ENCODE measurements at regions not wholly inside any gene's neighbourhood (a gene's known extent, or its start where the extent isn't known, plus 50 kb on each side); places are given as distances from the start of the nearest gene placed in this dataset.
A peak's percentile ranks its signal among the peaks of the same experiment; 100 is the strongest.

GRCh38 chr20:33923740-33924139 is 70.0 kb upstream of the RALY start:
- POLR2A ChIA-PET: no interaction called here
- no peaks in the 10 kb centered on the region for H3K4me1 Mint-ChIP-seq
- ATAC-seq: no peak
- H3K4me3 Mint-ChIP-seq: no peak overlapping the region
- H3K27ac Mint-ChIP-seq: no peak overlapping the region
- CTCF ChIA-PET: no interaction called here
- Histone ChIP-seq H3K27me3 (ENCODE audit: control insufficient read depth in 2 of 2, insufficient read depth in 2 of 2, low read length in 2 of 2) (no peaks in the 10 kb centered on the region), H3K9me3 (ENCODE audit: control insufficient read depth in 2 of 3, low read length in 3 of 3) (no peaks in the 10 kb centered on the region), H3K4me3 (ENCODE audit: low read length) (no peak overlapping the region), H3K4me1 (ENCODE audit: control insufficient read depth in 2 of 2, insufficient read depth in 2 of 2, low read length in 2 of 2) (no peaks in the 10 kb centered on the region), H3K27ac (ENCODE audit: low read depth, low read length) (no peak overlapping the region), H3K36me3 (ENCODE audit: control insufficient read depth in 2 of 3, insufficient read depth in 3 of 3, low read length in 3 of 3) (no peaks in the 10 kb centered on the region)
- H3K27me3 Mint-ChIP-seq: peaks cover 0 to 15% (median 0%) of the 10 kb centered on the region in 5 donors
- intact Hi-C loops (cut with micrococcal nuclease): no loop called here
- H3K36me3 Mint-ChIP-seq: no peaks in the 10 kb centered on the region
- H3K9me3 Mint-ChIP-seq: no peaks in the 10 kb centered on the region
- no peak for DNase-seq

- no peaks in the 10 kb centered on the region for H3K9me3 Mint-ChIP-seq
- no peaks in the 10 kb centered on the region for H3K27me3 ChIP-seq (ENCODE audit: control insufficient read depth in 2 of 2, insufficient read depth in 2 of 2, low read length in 2 of 2)
- no peaks in the 10 kb centered on the region for H3K4me1 ChIP-seq (ENCODE audit: control insufficient read depth in 2 of 2, insufficient read depth in 2 of 2, low read length in 2 of 2)
- POLR2A ChIA-PET: no interaction called here
- no peak overlapping the region for H3K4me3 ChIP-seq (ENCODE audit: low read length)
- DNase-seq: no peak
- H3K4me1 Mint-ChIP-seq: no peaks in the 10 kb centered on the region
- H3K36me3 ChIP-seq (ENCODE audit: control insufficient read depth in 2 of 3, insufficient read depth in 3 of 3, low read length in 3 of 3): no peaks in the 10 kb centered on the region
- CTCF ChIA-PET: no interaction called here
- no peaks in the 10 kb centered on the region for H3K36me3 Mint-ChIP-seq
- no peak for ATAC-seq
- H3K9me3 ChIP-seq (ENCODE audit: control insufficient read depth in 2 of 3, low read length in 3 of 3): no peaks in the 10 kb centered on the region
- H3K4me3 Mint-ChIP-seq: no peak overlapping the region
- peaks cover 0 to 13% (median 0%) of the 10 kb centered on the region in 5 donors for H3K27me3 Mint-ChIP-seq
- intact Hi-C loops (cut with micrococcal nuclease): no loop called here
- H3K27ac ChIP-seq (ENCODE audit: low read depth, low read length): no peak overlapping the region
- H3K27ac Mint-ChIP-seq: no peak overlapping the region
These were observed 67.8 kb upstream of the RALY start for GRCh38 chr20:33925867-33926266.

GRCh38 chr20:33926425-33926824 is 67.3 kb upstream of the RALY start:
- Mint-ChIP-seq H3K9me3 (no peaks in the 10 kb centered on the region), H3K36me3 (no peaks in the 10 kb centered on the region), H3K4me3 (no peak overlapping the region), H3K27ac (no peak overlapping the region), H3K4me1 (no peaks in the 10 kb centered on the region), H3K27me3 (peaks cover 0 to 11% (median 0%) of the 10 kb centered on the region in 5 donors)
- DNase-seq (no peak), ATAC-seq (no peak)
- Histone ChIP-seq H3K9me3 (ENCODE audit: control insufficient read depth in 2 of 3, low read length in 3 of 3) (no peaks in the 10 kb centered on the region), H3K36me3 (ENCODE audit: control insufficient read depth in 2 of 3, insufficient read depth in 3 of 3, low read length in 3 of 3) (no peaks in the 10 kb centered on the region), H3K27me3 (ENCODE audit: control insufficient read depth in 2 of 2, insufficient read depth in 2 of 2, low read length in 2 of 2) (no peaks in the 10 kb centered on the region), H3K4me1 (ENCODE audit: control insufficient read depth in 2 of 2, insufficient read depth in 2 of 2, low read length in 2 of 2) (no peaks in the 10 kb centered on the region), H3K27ac (ENCODE audit: low read depth, low read length) (no peak overlapping the region), H3K4me3 (ENCODE audit: low read length) (no peak overlapping the region)
- ChIA-PET CTCF (no interaction called here), POLR2A (no interaction called here)
- intact Hi-C loops (cut with micrococcal nuclease): no loop called here

- POLR2A ChIA-PET: no interaction called here
- Mint-ChIP-seq H3K27me3 (peaks cover 0 to 9% (median 0%) of the 10 kb centered on the region in 5 donors), H3K4me3 (no peak overlapping the region), H3K9me3 (no peaks in the 10 kb centered on the region), H3K27ac (no peak overlapping the region), H3K36me3 (no peaks in the 10 kb centered on the region), H3K4me1 (no peaks in the 10 kb centered on the region)
- Histone ChIP-seq H3K4me1 (ENCODE audit: control insufficient read depth in 2 of 2, insufficient read depth in 2 of 2, low read length in 2 of 2) (no peaks in the 10 kb centered on the region), H3K27ac (ENCODE audit: low read depth, low read length) (no peak overlapping the region), H3K36me3 (ENCODE audit: control insufficient read depth in 2 of 3, insufficient read depth in 3 of 3, low read length in 3 of 3) (no peaks in the 10 kb centered on the region), H3K9me3 (ENCODE audit: control insufficient read depth in 2 of 3, low read length in 3 of 3) (no peaks in the 10 kb centered on the region), H3K27me3 (ENCODE audit: control insufficient read depth in 2 of 2, insufficient read depth in 2 of 2, low read length in 2 of 2) (no peaks in the 10 kb centered on the region), H3K4me3 (ENCODE audit: low read length) (no peak overlapping the region)
- no peak for DNase-seq
- no peak for ATAC-seq
- CTCF ChIA-PET: interaction anchor here (1.3 kb wide), 1 partner anchor 13 kb away, joined by 5 read pairs; no protein-coding TSS in a partner anchor
- intact Hi-C loops (cut with micrococcal nuclease): no loop called here
These were observed 66.0 kb upstream of the RALY start for GRCh38 chr20:33927724-33928123.

- Mint-ChIP-seq H3K9me3 (no peaks in the 10 kb centered on the region), H3K27ac (no peak overlapping the region), H3K4me1 (peaks cover 0 to 2% (median 0%) of the 10 kb centered on the region in 7 donors), H3K36me3 (no peaks in the 10 kb centered on the region), H3K4me3 (no peak overlapping the region), H3K27me3 (peaks cover 0 to 9% (median 0%) of the 10 kb centered on the region in 5 donors)
- H3K9me3 ChIP-seq (ENCODE audit: control insufficient read depth in 2 of 3, low read length in 3 of 3): no peaks in the 10 kb centered on the region
- H3K4me3 ChIP-seq (ENCODE audit: low read length): no peak overlapping the region
- H3K4me1 ChIP-seq (ENCODE audit: control insufficient read depth in 2 of 2, insufficient read depth in 2 of 2, low read length in 2 of 2): no peaks in the 10 kb centered on the region
- H3K36me3 ChIP-seq (ENCODE audit: control insufficient read depth in 2 of 3, insufficient read depth in 3 of 3, low read length in 3 of 3): no peaks in the 10 kb centered on the region
- ChIA-PET POLR2A (no interaction called here), CTCF (no interaction called here)
- intact Hi-C loops (cut with micrococcal nuclease): loop anchor here in 1 of 2 donors (10.0 kb wide), 1 partner anchor 95 kb away; no protein-coding TSS in a partner anchor
- ATAC-seq: no peak
- no peak for DNase-seq
- no peaks in the 10 kb centered on the region for H3K27me3 ChIP-seq (ENCODE audit: control insufficient read depth in 2 of 2, insufficient read depth in 2 of 2, low read length in 2 of 2)
- H3K27ac ChIP-seq (ENCODE audit: low read depth, low read length): no peak overlapping the region
These were observed 63.8 kb upstream of the RALY start for GRCh38 chr20:33929917-33930316.

- no peaks in the 10 kb centered on the region for H3K27me3 ChIP-seq (ENCODE audit: control insufficient read depth in 2 of 2, insufficient read depth in 2 of 2, low read length in 2 of 2)
- H3K4me3 ChIP-seq (ENCODE audit: low read length): no peak overlapping the region
- POLR2A ChIA-PET: no interaction called here
- Mint-ChIP-seq H3K4me3 (no peak overlapping the region), H3K27me3 (peaks cover 0 to 3% (median 0%) of the 10 kb centered on the region in 5 donors), H3K4me1 (peaks cover 0 to 2% (median 0%) of the 10 kb centered on the region in 7 donors), H3K36me3 (no peaks in the 10 kb centered on the region), H3K27ac (peak overlapping the region in 1 of 9 donors; percentile 27), H3K9me3 (no peaks in the 10 kb centered on the region)
- CTCF ChIA-PET: interaction anchor here (0.6 to 1.3 kb wide), 3 partner anchors 68 to 1612 kb away, joined by 3 to 4 read pairs (median 4); no protein-coding TSS in a partner anchor
- H3K27ac ChIP-seq (ENCODE audit: low read depth, low read length): peak overlapping the region; percentile 13
- no peaks in the 10 kb centered on the region for H3K9me3 ChIP-seq (ENCODE audit: control insufficient read depth in 2 of 3, low read length in 3 of 3)
- no peaks in the 10 kb centered on the region for H3K36me3 ChIP-seq (ENCODE audit: control insufficient read depth in 2 of 3, insufficient read depth in 3 of 3, low read length in 3 of 3)
- DNase-seq: peak; percentile 14 to 62 (median 48)
- ATAC-seq: peak; percentile 71
- H3K4me1 ChIP-seq (ENCODE audit: control insufficient read depth in 2 of 2, insufficient read depth in 2 of 2, low read length in 2 of 2): no peaks in the 10 kb centered on the region
- intact Hi-C loops (cut with micrococcal nuclease): loop anchor here (1.0 to 10.0 kb wide), 3 partner anchors 91 to 196 kb away; no protein-coding TSS in a partner anchor
These were observed 60.2 kb upstream of the RALY start for GRCh38 chr20:33933469-33933909.

- no peaks in the 10 kb centered on the region for H3K9me3 Mint-ChIP-seq
- CTCF ChIA-PET: interaction anchor here (2.1 kb wide), 1 partner anchor 132 kb away, joined by 5 read pairs; no protein-coding TSS in a partner anchor
- intact Hi-C loops (cut with micrococcal nuclease): loop anchor here in 1 of 2 donors (10.0 kb wide), 1 partner anchor 88 kb away; no protein-coding TSS in a partner anchor
- ATAC-seq: no peak
- POLR2A ChIA-PET: no interaction called here
- no peaks in the 10 kb centered on the region for H3K4me1 ChIP-seq (ENCODE audit: control insufficient read depth in 2 of 2, insufficient read depth in 2 of 2, low read length in 2 of 2)
- H3K36me3 Mint-ChIP-seq: no peaks in the 10 kb centered on the region
- DNase-seq: no peak
- H3K27ac ChIP-seq (ENCODE audit: low read depth, low read length): no peak overlapping the region
- no peak overlapping the region for H3K4me3 ChIP-seq (ENCODE audit: low read length)
- no peaks in the 10 kb centered on the region for H3K27me3 Mint-ChIP-seq
- no peaks in the 10 kb centered on the region for H3K27me3 ChIP-seq (ENCODE audit: control insufficient read depth in 2 of 2, insufficient read depth in 2 of 2, low read length in 2 of 2)
- no peak overlapping the region for H3K4me3 Mint-ChIP-seq
- H3K4me1 Mint-ChIP-seq: peaks cover 0 to 2% (median 0%) of the 10 kb centered on the region in 7 donors
- no peaks in the 10 kb centered on the region for H3K9me3 ChIP-seq (ENCODE audit: control insufficient read depth in 2 of 3, low read length in 3 of 3)
- H3K36me3 ChIP-seq (ENCODE audit: control insufficient read depth in 2 of 3, insufficient read depth in 3 of 3, low read length in 3 of 3): no peaks in the 10 kb centered on the region
- H3K27ac Mint-ChIP-seq: no peak overlapping the region
These were observed 57.1 kb upstream of the RALY start for GRCh38 chr20:33936656-33937055.
